ENCODE measurements at regions not wholly inside any gene's neighbourhood (a gene's known extent, or its start where the extent isn't known, plus 50 kb on each side); places are given as distances from the start of the nearest gene placed in this dataset.

DNA sequence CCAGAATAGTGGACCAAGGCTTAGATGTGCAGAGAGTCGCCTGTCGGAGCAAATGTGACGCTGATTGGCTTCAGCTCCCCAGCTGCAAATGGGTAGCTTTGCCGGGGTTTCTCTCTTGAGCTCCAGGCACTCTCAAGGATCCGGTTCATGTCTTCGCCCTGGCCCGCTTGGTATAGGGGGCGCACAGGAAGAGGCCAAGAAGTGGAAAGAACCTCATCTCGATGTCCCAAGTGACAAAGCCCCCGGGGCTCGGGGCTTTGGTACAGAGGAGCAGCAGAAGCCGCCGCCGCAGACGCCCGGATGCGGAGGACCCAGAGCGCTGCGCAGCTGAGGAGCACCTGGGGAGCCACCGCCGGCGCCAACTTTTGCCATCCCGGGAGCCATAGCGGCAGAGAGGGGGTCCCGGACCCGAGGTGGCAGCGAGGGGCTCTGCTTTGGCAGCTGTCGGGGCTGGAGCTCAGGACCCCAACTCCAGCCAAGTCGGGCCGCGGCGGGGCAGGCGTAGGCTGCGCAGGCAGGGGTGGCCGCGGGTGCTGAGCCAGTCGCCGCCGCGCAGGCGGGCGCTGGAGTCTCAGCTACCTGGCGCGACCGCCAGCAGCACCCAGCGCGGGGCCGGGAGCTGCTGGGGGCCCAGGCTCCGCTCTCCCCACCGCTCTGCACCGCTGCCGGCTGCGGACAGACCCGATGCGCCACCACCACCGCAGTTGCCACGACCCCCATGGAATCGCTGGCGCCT is 466.6 kb downstream of the XPNPEP1 start:
- TF ChIP-seq CTCF (conservative IDR thresholded peaks at IDR 0.05; ENCODE audit: low read depth, low read length), result no peak
- TF ChIP-seq EZH2phosphoT487 (IDR thresholded peaks at IDR 0.05; ENCODE audit: borderline replicate concordance, low read length), result no peak
